ENCODE measurements at regions not wholly inside any gene's neighbourhood (a gene's known extent, or its start where the extent isn't known, plus 50 kb on each side); places are given as distances from the start of the nearest gene placed in this dataset.

- ATAC-seq (no peak), DNase-seq (no peak)
- Mint-ChIP-seq H3K36me3 (ENCODE audit: low read depth) (no peaks in the 10 kb centered on the region), H3K27me3 (peaks cover 24% of the 10 kb centered on the region), H3K4me1 (ENCODE audit: low read depth) (no peaks in the 10 kb centered on the region), H3K9me3 (no peaks in the 10 kb centered on the region), H3K27ac (no peak overlapping the region), H3K4me3 (no peak overlapping the region)
- ChIA-PET POLR2A (no interaction called here), CTCF (no interaction called here)
- TF ChIP-seq CTCF (IDR thresholded peaks at IDR 0.05), result no peak
- intact Hi-C loops (cut with micrococcal nuclease), result no loop called here
Measured at GRCh38 chr2:19505199-19506136, 147.0 kb upstream of the OSR1 start.

GRCh38 chr2:19504400-19505198 is 146.2 kb upstream of the OSR1 start:
- no peak overlapping the region for H3K4me3 Mint-ChIP-seq
- H3K36me3 Mint-ChIP-seq (ENCODE audit: low read depth), result no peaks in the 10 kb centered on the region
- POLR2A ChIA-PET, result no interaction called here

GRCh38 chr2:19503915-19504314 is 145.5 kb upstream of the OSR1 start:
- Mint-ChIP-seq H3K27ac (no peak overlapping the region), H3K4me1 (ENCODE audit: low read depth) (no peaks in the 10 kb centered on the region), H3K36me3 (ENCODE audit: low read depth) (no peaks in the 10 kb centered on the region), H3K9me3 (no peaks in the 10 kb centered on the region), H3K4me3 (no peak overlapping the region), H3K27me3 (peaks cover 22% of the 10 kb centered on the region)
- CTCF ChIA-PET, result no interaction called here
- no peak for TF ChIP-seq CTCF (IDR thresholded peaks at IDR 0.05)
- DNase-seq (no peak), ATAC-seq (no peak)
- POLR2A ChIA-PET, result no interaction called here
- intact Hi-C loops (cut with micrococcal nuclease), result no loop called here

More at GRCh38 chr2:19504400-19505198, 146.2 kb upstream of the OSR1 start:
- CTCF ChIA-PET, result no interaction called here
- Mint-ChIP-seq H3K9me3 (no peaks in the 10 kb centered on the region), H3K27me3 (peaks cover 23% of the 10 kb centered on the region), H3K4me1 (ENCODE audit: low read depth) (no peaks in the 10 kb centered on the region), H3K27ac (no peak overlapping the region)
- DNase-seq (no peak), ATAC-seq (no peak)
- no peak for TF ChIP-seq CTCF (IDR thresholded peaks at IDR 0.05)
- intact Hi-C loops (cut with micrococcal nuclease), result no loop called here

- Mint-ChIP-seq H3K36me3 (ENCODE audit: low read depth) (no peaks in the 10 kb centered on the region), H3K9me3 (no peaks in the 10 kb centered on the region), H3K27ac (no peak overlapping the region), H3K4me1 (ENCODE audit: low read depth) (no peaks in the 10 kb centered on the region), H3K27me3 (peaks cover 22% of the 10 kb centered on the region), H3K4me3 (no peak overlapping the region)
- no peak for ATAC-seq
- DNase-seq, result no peak
- CTCF ChIA-PET, result interaction anchor here (0.9 kb wide), 1 partner anchor 9 kb away, joined by 3 read pairs; no protein-coding TSS in a partner anchor
- POLR2A ChIA-PET, result no interaction called here
- no peak for TF ChIP-seq CTCF (IDR thresholded peaks at IDR 0.05)
- intact Hi-C loops (cut with micrococcal nuclease), result no loop called here
Measured at GRCh38 chr2:19503406-19503805, 145.0 kb upstream of the OSR1 start.

- no peaks in the 10 kb centered on the region for H3K4me1 Mint-ChIP-seq (ENCODE audit: low read depth)
- no peak for TF ChIP-seq CTCF (IDR thresholded peaks at IDR 0.05)
- intact Hi-C loops (cut with micrococcal nuclease), result no loop called here
- H3K4me3 Mint-ChIP-seq, result no peak overlapping the region
- DNase-seq, result no peak
- H3K27ac Mint-ChIP-seq, result no peak overlapping the region
- peaks cover 8% of the 10 kb centered on the region for H3K27me3 Mint-ChIP-seq
- H3K36me3 Mint-ChIP-seq (ENCODE audit: low read depth), result no peaks in the 10 kb centered on the region
- CTCF ChIA-PET, result no interaction called here
- H3K9me3 Mint-ChIP-seq, result no peaks in the 10 kb centered on the region
- POLR2A ChIA-PET, result no interaction called here
- no peak for ATAC-seq
Measured at GRCh38 chr2:19500126-19500525, 141.7 kb upstream of the OSR1 start.
